Panc1 (cell line): ENCODE measurements at regions not wholly inside any gene's neighbourhood (a gene's known extent, or its start where the extent isn't known, plus 50 kb on each side); places are given as distances from the start of the nearest gene placed in this dataset.

Source experiments
- ATAC-seq: fragments of 200-7000 bp; cut with Tn5 transposase; 2 replicates; pipeline ENCODE4 v1.9.1; 2020; ENCODE audit warnings: mild to moderate bottlenecking, moderate library complexity
- BruUV-seq: library from RNA; stranded (reverse); fragments of 400-500 nt; replicated peaks from 2 replicates; lab custom pipeline; 2021; lab: Mats Ljungman, UMichigan
- CTCF ChIA-PET: fragments of 300-600 bp; sonication (Branson Sonifier 250); formaldehyde crosslinking; loops from one replicate; lab custom pipeline; 2022; ENCODE audit warnings: antibody characterized with exemption; lab: Charles Lee
- POLR2A ChIA-PET: fragments of 300-600 bp; sonication (Branson Sonifier 250); formaldehyde crosslinking; loops from one replicate; lab custom pipeline; 2022; ENCODE audit warnings: antibody characterized with exemption; lab: Charles Lee
- DNase-seq: peaks from one replicate; pipeline ENCODE4 v3.0.0-alpha.2; 2010; ENCODE audit warnings: low read depth, low spot score
- H3K27ac ChIP-seq: 2 replicates; pipeline ENCODE4 v1.5.1; 2011; ENCODE audit warnings: mild to moderate bottlenecking, low read length, inconsistent platforms
- H3K27me3 ChIP-seq: fragments of 200-500 bp; sonication (Bioruptor generic); 2 replicates; pipeline ENCODE4 v1.6.0; 2014; ENCODE audit warnings: low read length, inconsistent platforms; ENCODE audit not compliant: control insufficient read depth, insufficient read depth
- H3K36me3 ChIP-seq: fragments of 200-500 bp; sonication (Bioruptor generic); 2 replicates; pipeline ENCODE4 v1.5.1; 2014; ENCODE audit warnings: inconsistent platforms, mild to moderate bottlenecking, low read length, moderate library complexity; ENCODE audit not compliant: control insufficient read depth, insufficient read depth
- H3K4me1 ChIP-seq: 2 replicates; pipeline ENCODE4 v1.5.1; 2011; ENCODE audit warnings: inconsistent platforms, mild to moderate bottlenecking, low read length, moderate library complexity; ENCODE audit not compliant: control insufficient read depth, insufficient read depth
- H3K4me3 ChIP-seq, 2 experiments: 2 replicates each; pipeline ENCODE4 v1.5.1; 2011 to 2012; ENCODE audit warnings: low read depth in 2 of 2, low read length in 2 of 2, mild to moderate bottlenecking in 2 of 2, inconsistent platforms in 1 of 2, moderate library complexity in 1 of 2
- H3K9me3 ChIP-seq: fragments of 200-500 bp; sonication (Bioruptor generic); 2 replicates; pipeline ENCODE4 v1.5.1; 2014; ENCODE audit warnings: low read depth, mild to moderate bottlenecking, inconsistent platforms, low read length, moderate library complexity; ENCODE audit not compliant: control insufficient read depth, insufficient read depth
- CTCF ChIP-seq: fragments of 450-650 bp; IDR thresholded peaks from 2 replicates; pipeline ENCODE4 v1.5.1; 2017; ENCODE audit warnings: mild to moderate bottlenecking
- POLR2AphosphoS5 ChIP-seq: IDR thresholded peaks from 2 replicates; pipeline ENCODE4 v1.6.1; 2012; ENCODE audit warnings: mild to moderate bottlenecking, low read depth, low read length, moderate library complexity
- SIN3A ChIP-seq: IDR thresholded peaks from 2 replicates; pipeline ENCODE4 v1.6.1; 2012; ENCODE audit warnings: low read depth, mild to moderate bottlenecking, low read length, moderate library complexity, borderline replicate concordance; ENCODE audit not compliant: insufficient read depth
- TCF7L2 ChIP-seq: IDR thresholded peaks from 2 replicates; pipeline ENCODE4 v1.6.1; 2011; ENCODE audit warnings: mild to moderate bottlenecking, low read depth, low read length, inconsistent platforms
- in situ Hi-C: cut with HindIII; loops from 2 replicates; pipeline ENCODE4 v1.10.0; 2016; ENCODE audit warnings: low sequenced_read_pairs, low pct_unique_long_range_greater_than_20kb
- intact Hi-C: fragments of 100-400 bp; cut with micrococcal nuclease; formaldehyde crosslinking; loops from one replicate; pipeline ENCODE4 v1.10.0; 2022; ENCODE audit not compliant: unreplicated experiment
- TF ChIP-seq, protein P1 (sequence below), 2 experiments: IDR thresholded peaks; 2 replicates each; pipeline ENCODE4 v1.6.1; 2011 to 2012; ENCODE audit warnings: low read depth in 2 of 2, control low read depth in 1 of 2, low read length in 1 of 2, mild to moderate bottlenecking in 1 of 2, moderate library complexity in 1 of 2; ENCODE audit not compliant: insufficient read depth in 1 of 2

DNA sequence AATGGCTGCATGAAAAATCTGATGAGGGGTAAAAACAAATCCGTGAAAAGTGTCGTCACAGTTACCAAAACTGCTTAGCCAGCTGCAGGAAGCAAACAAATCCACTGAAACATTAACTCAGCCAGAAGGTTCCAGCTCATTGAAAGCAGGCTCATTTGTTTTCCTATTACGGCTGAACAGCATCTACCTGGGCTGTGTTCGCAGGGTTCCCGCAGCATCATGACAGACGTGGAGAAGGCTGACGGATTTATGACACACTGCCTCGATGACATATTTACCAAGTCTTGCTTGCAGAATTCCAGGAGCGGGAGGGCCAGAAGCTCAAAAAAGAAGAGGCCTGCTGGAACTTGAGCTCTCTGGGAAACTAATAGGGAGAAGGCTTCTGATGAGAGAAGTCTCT, 781.1 kb downstream of the RAB28 start:
- ATAC-seq, result no peak
- CTCF ChIA-PET, result no interaction called here
- no peaks in the 10 kb centered on the region for H3K4me1 ChIP-seq
- in situ Hi-C loops (no loop called here), intact Hi-C loops (no loop called here)
- TF ChIP-seq, protein P1, sequence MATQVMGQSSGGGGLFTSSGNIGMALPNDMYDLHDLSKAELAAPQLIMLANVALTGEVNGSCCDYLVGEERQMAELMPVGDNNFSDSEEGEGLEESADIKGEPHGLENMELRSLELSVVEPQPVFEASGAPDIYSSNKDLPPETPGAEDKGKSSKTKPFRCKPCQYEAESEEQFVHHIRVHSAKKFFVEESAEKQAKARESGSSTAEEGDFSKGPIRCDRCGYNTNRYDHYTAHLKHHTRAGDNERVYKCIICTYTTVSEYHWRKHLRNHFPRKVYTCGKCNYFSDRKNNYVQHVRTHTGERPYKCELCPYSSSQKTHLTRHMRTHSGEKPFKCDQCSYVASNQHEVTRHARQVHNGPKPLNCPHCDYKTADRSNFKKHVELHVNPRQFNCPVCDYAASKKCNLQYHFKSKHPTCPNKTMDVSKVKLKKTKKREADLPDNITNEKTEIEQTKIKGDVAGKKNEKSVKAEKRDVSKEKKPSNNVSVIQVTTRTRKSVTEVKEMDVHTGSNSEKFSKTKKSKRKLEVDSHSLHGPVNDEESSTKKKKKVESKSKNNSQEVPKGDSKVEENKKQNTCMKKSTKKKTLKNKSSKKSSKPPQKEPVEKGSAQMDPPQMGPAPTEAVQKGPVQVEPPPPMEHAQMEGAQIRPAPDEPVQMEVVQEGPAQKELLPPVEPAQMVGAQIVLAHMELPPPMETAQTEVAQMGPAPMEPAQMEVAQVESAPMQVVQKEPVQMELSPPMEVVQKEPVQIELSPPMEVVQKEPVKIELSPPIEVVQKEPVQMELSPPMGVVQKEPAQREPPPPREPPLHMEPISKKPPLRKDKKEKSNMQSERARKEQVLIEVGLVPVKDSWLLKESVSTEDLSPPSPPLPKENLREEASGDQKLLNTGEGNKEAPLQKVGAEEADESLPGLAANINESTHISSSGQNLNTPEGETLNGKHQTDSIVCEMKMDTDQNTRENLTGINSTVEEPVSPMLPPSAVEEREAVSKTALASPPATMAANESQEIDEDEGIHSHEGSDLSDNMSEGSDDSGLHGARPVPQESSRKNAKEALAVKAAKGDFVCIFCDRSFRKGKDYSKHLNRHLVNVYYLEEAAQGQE (IDR thresholded peaks at IDR 0.05; ENCODE audit: insufficient read depth in 1 of 2, low read depth in 2 of 2, low read length in 1 of 2), result no peak
- TF ChIP-seq SIN3A (no peak), TCF7L2 (no peak), CTCF (no peak), POLR2AphosphoS5 (no peak)
- no TSS peak for BruUV-seq
- no peak for DNase-seq
- no peaks in the 10 kb centered on the region for H3K9me3 ChIP-seq
- H3K27me3 ChIP-seq, result no peaks in the 10 kb centered on the region
- H3K4me3 ChIP-seq, result no peak overlapping the region
- POLR2A ChIA-PET, result no interaction called here
- H3K27ac ChIP-seq, result no peak overlapping the region
- no peaks in the 10 kb centered on the region for H3K36me3 ChIP-seq

DNA sequence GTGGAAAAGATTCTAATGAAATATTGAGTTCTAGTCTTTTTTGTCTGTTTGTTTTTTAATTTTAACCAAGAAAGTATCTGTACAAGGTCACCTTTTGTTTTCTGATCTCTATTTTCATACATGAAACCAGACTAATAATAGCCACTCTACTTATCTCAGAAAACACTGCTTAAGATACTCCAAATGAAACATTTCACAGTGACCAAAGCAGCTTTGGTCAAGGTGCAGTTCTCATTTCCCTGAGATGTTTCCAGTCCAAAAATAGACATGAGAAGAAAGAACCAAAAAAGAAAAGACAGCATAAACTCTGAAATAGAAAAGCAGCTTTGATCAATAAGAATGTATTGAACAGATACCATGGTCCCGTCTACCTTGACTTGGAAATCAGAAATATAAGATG, 782.8 kb downstream of the RAB28 start:
- POLR2A ChIA-PET, result no interaction called here
- H3K9me3 ChIP-seq, result no peaks in the 10 kb centered on the region
- intact Hi-C loops (no loop called here), in situ Hi-C loops (no loop called here)
- H3K4me3 ChIP-seq, result no peak overlapping the region
- BruUV-seq, result no TSS peak
- no peaks in the 10 kb centered on the region for H3K27me3 ChIP-seq
- DNase-seq, result no peak
- no peak overlapping the region for H3K27ac ChIP-seq
- no peaks in the 10 kb centered on the region for H3K4me1 ChIP-seq
- CTCF ChIA-PET, result no interaction called here
- no peak for ATAC-seq
- no peaks in the 10 kb centered on the region for H3K36me3 ChIP-seq
- TF ChIP-seq POLR2AphosphoS5, result no peak

GRCh38 chr4:12697970-12698369, 786.2 kb downstream of the RAB28 start:
- Histone ChIP-seq H3K4me3 (no peak overlapping the region), H3K36me3 (no peaks in the 10 kb centered on the region), H3K4me1 (no peaks in the 10 kb centered on the region), H3K9me3 (no peaks in the 10 kb centered on the region), H3K27ac (no peak overlapping the region), H3K27me3 (no peaks in the 10 kb centered on the region)
- POLR2A ChIA-PET, result no interaction called here
- BruUV-seq, result no TSS peak
- intact Hi-C loops (no loop called here), in situ Hi-C loops (no loop called here)
- TF ChIP-seq, protein P1 (IDR thresholded peaks at IDR 0.05; ENCODE audit: insufficient read depth in 1 of 2, low read depth in 2 of 2, low read length in 1 of 2), result no peak
- TF ChIP-seq SIN3A (no peak), CTCF (no peak), TCF7L2 (no peak), POLR2AphosphoS5 (no peak)
- CTCF ChIA-PET, result no interaction called here
- DNase-seq (no peak), ATAC-seq (no peak)
